SK-N-SH treated with all-trans-retinoic acid at 6 μM for 48 hours (cell line): ENCODE measurements at regions not wholly inside any gene's neighbourhood (a gene's known extent, or its start where the extent isn't known, plus 50 kb on each side); places are given as distances from the start of the nearest gene placed in this dataset.

Source experiments
- ARNTL ChIP-seq: fragments of 450-650 bp; formaldehyde crosslinking; IDR thresholded peaks from 2 replicates; pipeline ENCODE4 v1.5.0; 2020; ENCODE audit warnings: low read depth, mild to moderate bottlenecking, moderate library complexity, borderline replicate concordance
- CSRNP3 ChIP-seq: fragments of 250-450 bp; sonication (Bioruptor Pico); IDR thresholded peaks from 2 replicates; pipeline ENCODE4 v1.5.1; 2021; ENCODE audit warnings: mild to moderate bottlenecking, moderate library complexity
- RARB ChIP-seq: fragments of 250-450 bp; sonication (Bioruptor Pico); IDR thresholded peaks from 2 replicates; pipeline ENCODE4 v1.8.0; 2021; ENCODE audit warnings: mild to moderate bottlenecking, moderate library complexity
- ZFP3 ChIP-seq: fragments of 250-450 bp; sonication (Bioruptor Pico); IDR thresholded peaks from 2 replicates; pipeline ENCODE4 v1.5.0; 2020; ENCODE audit warnings: mild to moderate bottlenecking, moderate library complexity

- no peak for TF ChIP-seq RARB (CRISPR knock-in tag)
- TF ChIP-seq CSRNP3 (CRISPR knock-in tag): no peak
- no peak for TF ChIP-seq ZFP3
- no peak for TF ChIP-seq ARNTL
Observed at GRCh38 chr7:49666764-49667163, 106.7 kb upstream of the VWC2 start.
